IMR-90 (cell line): ENCODE measurements at regions not wholly inside any gene's neighbourhood (a gene's known extent, or its start where the extent isn't known, plus 50 kb on each side); places are given as distances from the start of the nearest gene placed in this dataset.
A peak's percentile ranks its signal among the peaks of the same experiment; 100 is the strongest.

Experiments used
- ATAC-seq: fragments of 200-7000 bp; cut with Tn5 transposase; 2 replicates; pipeline ENCODE4 v1.9.1; 2020; ENCODE audit warnings: low read depth, mild to moderate bottlenecking, moderate library complexity
- BruUV-seq: library from RNA; stranded (reverse); fragments of 400-500 nt; replicated peaks from 2 replicates; lab custom pipeline; 2021; lab: Mats Ljungman, UMichigan
- CTCF ChIA-PET: fragments of 300-600 bp; formaldehyde crosslinking; extraction: SDS; loops from one replicate; lab custom pipeline; 2021; ENCODE audit warnings: antibody characterized with exemption; lab: Yijun Ruan, JAX
- POLR2A ChIA-PET: fragments of 300-600 bp; sonication (Branson Sonifier 250); formaldehyde crosslinking; loops from one replicate; lab custom pipeline; 2022; ENCODE audit warnings: antibody characterized with exemption; ENCODE audit not compliant: unreplicated experiment; lab: Charles Lee
- DNase-seq: peaks from one replicate; pipeline ENCODE4 v3.0.0; 2013
- H2AFZ ChIP-seq: replicated peaks from 2 replicates; pipeline ENCODE3; 2013; ENCODE audit warnings: low read length, mild to moderate bottlenecking; ENCODE audit not compliant: poor library complexity
- H2AK5ac ChIP-seq: 2 replicates; pipeline ENCODE4 v1.6.1; 2013; ENCODE audit warnings: low read depth, low read length, inconsistent platforms
- H2AK9ac ChIP-seq: replicated peaks from 2 replicates; pipeline ENCODE3; 2013; ENCODE audit warnings: mild to moderate bottlenecking, low read depth, low read length, moderate library complexity; ENCODE audit not compliant: poor library complexity
- H2BK120ac ChIP-seq: 2 replicates; pipeline ENCODE4 v1.6.1; 2013; ENCODE audit warnings: low read depth, low read length, inconsistent platforms
- H2BK15ac ChIP-seq: 3 replicates; pipeline ENCODE4 v1.6.1; 2013; ENCODE audit warnings: low read depth, low read length, inconsistent platforms
- H2BK20ac ChIP-seq: 2 replicates; pipeline ENCODE4 v1.6.1; 2013; ENCODE audit warnings: low read depth, mild to moderate bottlenecking, inconsistent platforms, low read length, moderate library complexity
- H2BK5ac ChIP-seq: 2 replicates; pipeline ENCODE4 v1.6.1; 2013; ENCODE audit warnings: mild to moderate bottlenecking, low read depth, low read length, inconsistent platforms; ENCODE audit not compliant: poor library complexity, severe bottlenecking
- H3K14ac ChIP-seq: replicated peaks from 2 replicates; pipeline ENCODE4 v1.6.1; 2013; ENCODE audit warnings: low read depth, low read length, inconsistent platforms
- H3K18ac ChIP-seq: 2 replicates; pipeline ENCODE4 v1.6.1; 2013; ENCODE audit warnings: low read depth, low read length, control low read depth
- H3K23ac ChIP-seq: 2 replicates; pipeline ENCODE4 v1.6.1; 2013; ENCODE audit warnings: low read depth, low read length, inconsistent platforms
- H3K27ac ChIP-seq: 2 replicates; pipeline ENCODE4 v1.5.1; 2013; ENCODE audit warnings: mild to moderate bottlenecking, control low read depth, low read length; ENCODE audit not compliant: insufficient read depth
- H3K27me3 ChIP-seq: 2 replicates; pipeline ENCODE4 v1.6.1; 2013; ENCODE audit warnings: low read length; ENCODE audit not compliant: control insufficient read depth, insufficient read depth
- H3K36me3 ChIP-seq: 2 replicates; pipeline ENCODE4 v1.6.1; 2013; ENCODE audit warnings: low read length, mixed read lengths; ENCODE audit not compliant: control insufficient read depth, insufficient read depth
- H3K4ac ChIP-seq: 2 replicates; pipeline ENCODE4 v1.6.1; 2013; ENCODE audit warnings: low read depth, low read length, inconsistent platforms
- H3K4me1 ChIP-seq: 2 replicates; pipeline ENCODE4 v1.6.1; 2013; ENCODE audit warnings: low read length, mixed read lengths; ENCODE audit not compliant: control insufficient read depth, insufficient read depth
- H3K4me2 ChIP-seq: 2 replicates; pipeline ENCODE4 v1.6.1; 2013; ENCODE audit warnings: low read depth, mild to moderate bottlenecking, control low read depth, low read length, moderate library complexity
- H3K4me3 ChIP-seq: 2 replicates; pipeline ENCODE4 v1.5.1; 2013; ENCODE audit warnings: low read depth, mild to moderate bottlenecking, control low read depth, low read length, moderate library complexity; ENCODE audit not compliant: insufficient read depth
- H3K56ac ChIP-seq: 2 replicates; pipeline ENCODE4 v1.6.1; 2013; ENCODE audit warnings: low read length, inconsistent platforms; ENCODE audit not compliant: insufficient read depth; ENCODE audit errors: extremely low read depth
- H3K79me1 ChIP-seq, 2 experiments: 2 replicates each; pipeline ENCODE4 v1.6.1; 2013; ENCODE audit warnings: low read length in 2 of 2, inconsistent platforms in 1 of 2, low read depth in 1 of 2
- H3K9ac ChIP-seq: 2 replicates; pipeline ENCODE4 v1.6.1; 2013; ENCODE audit warnings: low read depth, low read length, control low read depth
- H3K9me1 ChIP-seq: 2 replicates; pipeline ENCODE4 v1.6.1; 2013; ENCODE audit warnings: low read length, inconsistent platforms; ENCODE audit not compliant: insufficient read depth
- H3K9me3 ChIP-seq: 2 replicates; pipeline ENCODE4 v1.6.1; 2013; ENCODE audit warnings: low read length; ENCODE audit not compliant: control insufficient read depth, insufficient read depth
- H4K20me1 ChIP-seq: 2 replicates; pipeline ENCODE4 v1.6.1; 2013; ENCODE audit warnings: low read length, inconsistent platforms; ENCODE audit not compliant: insufficient read depth
- H4K5ac ChIP-seq: 2 replicates; pipeline ENCODE4 v1.6.1; 2013; ENCODE audit warnings: mild to moderate bottlenecking, low read depth, low read length, control low read depth
- H4K8ac ChIP-seq, 2 experiments: 2 replicates each; pipeline ENCODE4 v1.6.1; 2013; ENCODE audit warnings: low read depth in 2 of 2, low read length in 2 of 2, control low read depth in 1 of 2, inconsistent platforms in 1 of 2
- H4K91ac ChIP-seq: 2 replicates; pipeline ENCODE4 v1.6.1; 2013; ENCODE audit warnings: low read depth, low read length, inconsistent platforms; ENCODE audit not compliant: insufficient read depth
- BHLHE40 ChIP-seq: fragments of 150-350 bp; IDR thresholded peaks from 2 replicates; pipeline ENCODE4 v1.6.1; 2016; ENCODE audit warnings: mild to moderate bottlenecking, low read depth, low read length
- CEBPB ChIP-seq: IDR thresholded peaks from 2 replicates; pipeline ENCODE4 v1.6.1; 2012; ENCODE audit warnings: low read depth, low read length, improper control_type of control experiment
- CHD1 ChIP-seq: IDR thresholded peaks from 2 replicates; pipeline ENCODE4 v1.6.1; 2012; ENCODE audit warnings: low read depth, low read length, improper control_type of control experiment
- MAFK ChIP-seq: IDR thresholded peaks from 2 replicates; pipeline ENCODE4 v1.6.1; 2012; ENCODE audit warnings: low read depth, low read length, improper control_type of control experiment
- MAZ ChIP-seq: IDR thresholded peaks from 2 replicates; pipeline ENCODE4 v1.6.1; 2012; ENCODE audit warnings: low read depth, mild to moderate bottlenecking, low read length, improper control_type of control experiment, moderate library complexity, borderline replicate concordance
- MXI1 ChIP-seq: IDR thresholded peaks from 2 replicates; pipeline ENCODE4 v1.6.1; 2012; ENCODE audit warnings: low read depth, mild to moderate bottlenecking, low read length, moderate library complexity, borderline replicate concordance
- NFE2L2 ChIP-seq: fragments of 150-350 bp; IDR thresholded peaks from 2 replicates; pipeline ENCODE4 v1.6.1; 2016; ENCODE audit warnings: low read depth, mild to moderate bottlenecking, low read length
- POLR2A ChIP-seq: IDR thresholded peaks from 2 replicates; pipeline ENCODE4 v1.6.1; 2012; ENCODE audit warnings: mild to moderate bottlenecking, low read depth, low read length
- RAD21 ChIP-seq: IDR thresholded peaks from 2 replicates; pipeline ENCODE4 v1.6.1; 2012; ENCODE audit warnings: low read length, improper control_type of control experiment
- RCOR1 ChIP-seq: IDR thresholded peaks from 2 replicates; pipeline ENCODE4 v1.6.1; 2012; ENCODE audit warnings: mild to moderate bottlenecking, low read length, improper control_type of control experiment; ENCODE audit not compliant: insufficient replicate concordance
- dilution Hi-C: fragments of 300-500 bp; cut with HindIII; formaldehyde crosslinking; loops from one replicate; pipeline ENCODE4 v1.14.3; 2018; ENCODE audit warnings: low sequenced_read_pairs; ENCODE audit not compliant: unreplicated experiment
- in situ Hi-C: fragments of 300-500 bp; cut with MboI; formaldehyde crosslinking; loops from 3 replicates; pipeline ENCODE4 v1.14.3; 2019; ENCODE audit warnings: low sequenced_read_pairs, inconsistent platforms, mixed read lengths
- intact Hi-C: fragments of 100-400 bp; cut with micrococcal nuclease; formaldehyde crosslinking; loops from 2 replicates; pipeline ENCODE4 v1.10.0; 2022
- TF ChIP-seq, protein P1 (sequence below): fragments of 150-350 bp; IDR thresholded peaks from 2 replicates; pipeline ENCODE4 v1.6.1; 2016; ENCODE audit warnings: low read depth, mild to moderate bottlenecking, low read length, moderate library complexity, borderline replicate concordance
- TF ChIP-seq, protein P2 (sequence below): fragments of 150-350 bp; IDR thresholded peaks from 2 replicates; pipeline ENCODE4 v1.6.1; 2017; ENCODE audit warnings: mild to moderate bottlenecking, antibody characterized with exemption, low read length, low read depth
- TF ChIP-seq, protein P3 (sequence below): conservative IDR thresholded peaks from 2 replicates; pipeline ENCODE4 v1.5.1; 2012; ENCODE audit warnings: mild to moderate bottlenecking, low read depth, low read length, improper control_type of control experiment

DNA sequence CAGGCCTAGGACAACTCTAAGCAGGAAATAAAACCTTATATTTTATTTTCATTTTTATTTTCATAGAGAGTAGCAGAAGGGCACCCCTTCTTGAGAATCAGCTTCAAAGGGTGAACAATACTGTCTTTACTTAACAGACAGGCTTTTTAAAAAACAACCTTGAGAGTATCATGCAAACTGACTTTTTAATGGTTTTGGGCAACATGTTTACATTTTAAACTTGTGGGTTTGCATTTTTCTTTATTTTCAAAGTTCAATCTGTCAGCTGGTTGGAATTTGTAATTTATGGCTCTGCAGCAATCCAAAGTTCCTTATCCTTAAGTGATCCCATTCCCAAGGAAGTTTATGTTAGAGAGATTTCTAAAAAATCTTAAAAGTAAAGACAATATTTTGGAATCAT is 392.3 kb upstream of the ADAMTS5 start:
- ChIA-PET CTCF (no interaction called here), POLR2A (no interaction called here)
- ATAC-seq: peak; percentile 54
- H3K4me1 ChIP-seq: peaks cover 2% of the 10 kb centered on the region
- no peak overlapping the region for H2AK9ac ChIP-seq
- H4K5ac ChIP-seq: no peak overlapping the region
- TF ChIP-seq POLR2A (no peak), CHD1 (no peak), MAFK (no peak), RCOR1 (no peak), CEBPB (no peak), MXI1 (no peak), BHLHE40 (no peak), NFE2L2 (no peak), MAZ (no peak), RAD21 (no peak)
- TF ChIP-seq, protein P1, sequence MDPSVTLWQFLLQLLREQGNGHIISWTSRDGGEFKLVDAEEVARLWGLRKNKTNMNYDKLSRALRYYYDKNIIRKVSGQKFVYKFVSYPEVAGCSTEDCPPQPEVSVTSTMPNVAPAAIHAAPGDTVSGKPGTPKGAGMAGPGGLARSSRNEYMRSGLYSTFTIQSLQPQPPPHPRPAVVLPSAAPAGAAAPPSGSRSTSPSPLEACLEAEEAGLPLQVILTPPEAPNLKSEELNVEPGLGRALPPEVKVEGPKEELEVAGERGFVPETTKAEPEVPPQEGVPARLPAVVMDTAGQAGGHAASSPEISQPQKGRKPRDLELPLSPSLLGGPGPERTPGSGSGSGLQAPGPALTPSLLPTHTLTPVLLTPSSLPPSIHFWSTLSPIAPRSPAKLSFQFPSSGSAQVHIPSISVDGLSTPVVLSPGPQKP: no peak
- TF ChIP-seq, protein P2, sequence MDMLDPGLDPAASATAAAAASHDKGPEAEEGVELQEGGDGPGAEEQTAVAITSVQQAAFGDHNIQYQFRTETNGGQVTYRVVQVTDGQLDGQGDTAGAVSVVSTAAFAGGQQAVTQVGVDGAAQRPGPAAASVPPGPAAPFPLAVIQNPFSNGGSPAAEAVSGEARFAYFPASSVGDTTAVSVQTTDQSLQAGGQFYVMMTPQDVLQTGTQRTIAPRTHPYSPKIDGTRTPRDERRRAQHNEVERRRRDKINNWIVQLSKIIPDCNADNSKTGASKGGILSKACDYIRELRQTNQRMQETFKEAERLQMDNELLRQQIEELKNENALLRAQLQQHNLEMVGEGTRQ: no peak
- TF ChIP-seq, protein P3, sequence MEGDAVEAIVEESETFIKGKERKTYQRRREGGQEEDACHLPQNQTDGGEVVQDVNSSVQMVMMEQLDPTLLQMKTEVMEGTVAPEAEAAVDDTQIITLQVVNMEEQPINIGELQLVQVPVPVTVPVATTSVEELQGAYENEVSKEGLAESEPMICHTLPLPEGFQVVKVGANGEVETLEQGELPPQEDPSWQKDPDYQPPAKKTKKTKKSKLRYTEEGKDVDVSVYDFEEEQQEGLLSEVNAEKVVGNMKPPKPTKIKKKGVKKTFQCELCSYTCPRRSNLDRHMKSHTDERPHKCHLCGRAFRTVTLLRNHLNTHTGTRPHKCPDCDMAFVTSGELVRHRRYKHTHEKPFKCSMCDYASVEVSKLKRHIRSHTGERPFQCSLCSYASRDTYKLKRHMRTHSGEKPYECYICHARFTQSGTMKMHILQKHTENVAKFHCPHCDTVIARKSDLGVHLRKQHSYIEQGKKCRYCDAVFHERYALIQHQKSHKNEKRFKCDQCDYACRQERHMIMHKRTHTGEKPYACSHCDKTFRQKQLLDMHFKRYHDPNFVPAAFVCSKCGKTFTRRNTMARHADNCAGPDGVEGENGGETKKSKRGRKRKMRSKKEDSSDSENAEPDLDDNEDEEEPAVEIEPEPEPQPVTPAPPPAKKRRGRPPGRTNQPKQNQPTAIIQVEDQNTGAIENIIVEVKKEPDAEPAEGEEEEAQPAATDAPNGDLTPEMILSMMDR: no peak
- H3K9me3 ChIP-seq: no peaks in the 10 kb centered on the region
- no peak overlapping the region for H3K4me2 ChIP-seq
- no peak overlapping the region for H4K91ac ChIP-seq
- no peaks in the 10 kb centered on the region for H3K27me3 ChIP-seq
- H2BK20ac ChIP-seq: no peak overlapping the region
- H3K9me1 ChIP-seq: no peaks in the 10 kb centered on the region
- H3K36me3 ChIP-seq: no peaks in the 10 kb centered on the region
- in situ Hi-C loops (no loop called here), dilution Hi-C loops (no loop called here), intact Hi-C loops (no loop called here)
- no TSS peak for BruUV-seq
- DNase-seq: peak; percentile 42
- H2BK5ac ChIP-seq: peak overlapping the region; percentile 98
- no peaks in the 10 kb centered on the region for H4K20me1 ChIP-seq
- no peak overlapping the region for H3K56ac ChIP-seq
- H2AK5ac ChIP-seq: no peak overlapping the region
- 0 out of 2 replicates have a peak overlapping the region, but pooled peaks have one; percentile 7 for H3K23ac ChIP-seq
- H3K4me3 ChIP-seq: no peak overlapping the region
- H3K79me1 ChIP-seq: no peaks in the 10 kb centered on the region; a peak in 1 of 4 replicates
- H2AFZ ChIP-seq: no peak overlapping the region
- H2BK15ac ChIP-seq: no peak overlapping the region
- no peak overlapping the region; a peak in 1 of 4 replicates for H4K8ac ChIP-seq
- H3K14ac ChIP-seq: no peak overlapping the region
- H2BK120ac ChIP-seq: peak overlapping the region; percentile 27; the same call in 1 of the 2 replicates
- no peak overlapping the region for H3K4ac ChIP-seq
- H3K18ac ChIP-seq: no peak overlapping the region
- H3K9ac ChIP-seq: no peak overlapping the region
- no peak overlapping the region for H3K27ac ChIP-seq
